NCI-H774 (cell line): ENCODE measurements at regions not wholly inside any gene's neighbourhood (a gene's known extent, or its start where the extent isn't known, plus 50 kb on each side); places are given as distances from the start of the nearest gene placed in this dataset.

Experiments
- DNase-seq: peaks from one replicate; lab custom pipeline; 2025; lab: John Stamatoyannopoulos, UW

DNA sequence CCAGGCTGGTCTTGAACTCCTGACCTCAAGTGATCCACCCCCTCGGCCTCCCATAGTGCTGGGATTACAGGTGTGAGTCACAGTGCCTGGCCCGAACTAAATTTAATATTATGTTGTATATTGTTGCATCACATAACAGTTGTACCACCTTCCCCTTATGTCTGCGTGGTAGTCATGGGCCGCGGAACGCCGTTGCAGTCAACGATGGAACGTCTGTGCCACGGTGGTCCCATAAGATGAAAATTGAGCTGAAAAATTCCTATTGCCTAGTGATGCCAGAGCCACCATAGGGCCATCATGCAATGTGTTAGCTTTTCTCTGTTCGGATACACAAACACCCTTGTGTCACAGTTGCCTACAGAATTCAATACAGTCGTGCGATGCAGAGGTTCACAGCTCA lies 236.1 kb downstream of the TEX29 start:
- DNase-seq = no peak

DNA sequence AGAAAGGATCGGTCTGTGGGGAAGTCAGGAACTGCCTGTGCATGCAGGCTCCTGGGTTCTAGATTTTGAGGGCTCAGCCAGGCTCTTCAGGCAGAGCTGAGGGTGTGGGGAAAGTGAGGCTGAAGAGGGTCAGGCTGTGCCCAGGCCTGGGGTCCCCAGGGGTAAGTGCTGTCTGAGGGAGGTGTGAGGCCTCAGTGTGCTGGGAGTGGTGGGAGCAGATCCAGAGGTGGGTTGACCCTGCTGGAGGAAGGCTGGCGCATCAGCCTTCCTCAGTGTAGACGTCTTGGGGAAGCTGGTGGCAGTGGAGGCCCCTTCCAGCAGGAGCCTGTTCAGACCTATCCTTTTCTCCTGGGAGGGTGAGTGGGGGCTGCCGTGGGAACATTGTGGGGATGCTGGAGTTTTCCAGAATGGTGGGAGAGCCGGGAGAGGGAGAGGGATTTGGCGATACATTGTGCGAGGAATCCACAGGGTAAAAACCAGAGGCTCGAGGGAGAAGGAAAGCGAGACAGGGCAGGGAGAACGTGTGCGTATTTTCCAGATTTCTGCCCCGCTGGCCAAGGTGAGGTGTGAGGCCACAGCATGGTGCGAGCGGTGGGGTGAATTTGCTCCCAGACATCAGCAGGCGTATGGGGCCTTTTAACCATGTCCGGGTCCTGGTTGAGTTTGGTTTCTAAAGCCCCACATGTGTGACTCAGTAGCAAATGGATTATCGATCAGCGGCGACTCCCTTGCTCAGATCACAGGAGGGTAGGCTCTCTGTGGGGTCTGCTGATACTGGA lies 237.7 kb downstream of the TEX29 start:
- DNase-seq = no peak

DNA sequence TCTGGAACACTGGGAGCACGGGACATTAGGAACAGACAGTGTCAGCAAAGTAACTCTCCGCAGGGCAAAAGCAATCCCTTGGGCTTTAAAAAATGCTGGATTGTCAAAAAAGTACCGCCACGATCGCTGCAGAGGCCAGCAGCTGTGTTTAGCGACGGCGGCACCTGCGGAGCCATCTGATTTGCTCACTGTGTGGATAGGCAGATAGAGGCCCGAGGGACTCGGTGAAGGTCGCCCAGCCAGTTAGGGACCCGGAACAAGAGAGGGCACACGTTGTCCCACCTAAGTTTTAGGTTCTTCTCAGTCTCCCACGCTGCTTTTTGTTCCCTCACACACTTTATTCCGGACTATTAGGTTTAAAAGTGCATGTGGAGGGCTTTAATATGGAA lies 238.3 kb downstream of the TEX29 start:
- DNase-seq = no peak

DNA sequence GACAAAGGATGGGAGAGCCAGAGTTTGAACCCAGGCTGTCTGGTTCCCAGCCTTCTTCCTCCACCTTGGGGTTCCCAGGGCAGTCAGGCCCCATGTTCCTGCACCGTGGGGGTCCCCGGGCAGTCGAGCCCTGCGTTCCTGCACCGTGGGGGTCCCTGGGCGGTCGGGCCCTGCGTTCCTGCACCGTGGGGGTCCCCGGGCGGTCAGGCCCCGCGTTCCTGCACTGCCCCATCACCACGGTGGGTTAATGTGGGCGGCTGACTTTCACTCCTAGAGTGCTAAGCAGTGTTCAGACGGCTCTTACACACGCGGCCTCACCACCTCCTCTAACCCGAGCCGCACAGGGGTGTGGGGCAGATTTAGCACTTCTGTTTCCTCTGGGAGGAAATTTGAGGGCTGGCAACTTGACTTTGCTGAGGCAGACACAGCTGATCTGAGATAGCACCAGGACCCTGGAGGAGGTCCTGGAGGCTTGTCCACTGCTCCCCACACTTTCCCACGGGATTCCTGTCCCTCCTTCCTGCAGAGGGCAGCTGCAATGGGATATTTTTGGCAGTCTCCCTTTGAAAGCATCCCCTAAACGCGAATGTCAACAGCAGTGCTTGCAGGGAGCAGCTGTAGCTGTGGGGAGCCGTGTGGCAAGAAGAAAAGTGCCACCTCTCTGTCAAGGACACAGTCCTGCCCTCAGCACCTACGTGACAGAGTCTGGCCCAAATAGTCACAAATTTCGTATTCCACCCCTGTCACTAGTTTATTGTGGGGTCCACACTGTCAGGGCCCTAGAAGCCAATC lies 239.4 kb downstream of the TEX29 start:
- peak; percentile 17 for DNase-seq

DNA sequence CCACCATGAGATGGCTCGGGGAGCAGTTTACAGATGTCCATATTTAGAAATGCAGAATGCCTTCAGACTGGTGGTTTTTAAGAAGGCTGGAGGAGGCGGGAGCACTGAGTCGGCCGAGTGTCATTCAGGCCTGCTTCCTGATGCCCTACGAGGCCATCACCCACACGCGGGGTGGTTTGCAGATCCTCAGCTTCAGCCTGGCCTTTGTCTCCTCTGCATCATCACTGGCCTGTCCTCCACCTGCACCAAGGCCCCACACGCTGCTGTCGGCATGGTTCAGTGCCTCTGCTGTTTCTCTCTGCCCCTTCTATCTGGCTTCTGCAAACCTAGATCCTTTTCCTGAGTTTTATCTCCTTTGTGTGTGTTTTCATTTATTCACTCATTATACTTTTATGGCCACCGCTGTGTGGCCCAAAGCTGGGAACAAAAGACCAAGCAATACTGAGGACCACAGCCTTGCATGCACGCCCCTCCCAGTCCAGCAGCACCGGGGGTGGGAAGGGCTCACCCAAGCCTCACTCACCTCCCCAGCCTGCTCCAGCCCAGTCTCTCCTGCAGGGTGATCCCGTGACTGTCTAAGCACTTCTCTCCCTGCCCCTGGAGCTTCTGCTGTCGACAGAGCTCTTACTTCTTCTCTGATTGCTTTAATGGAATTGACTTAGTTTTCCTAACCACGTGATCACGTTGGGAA lies 240.8 kb downstream of the TEX29 start:
- DNase-seq = no peak

DNA sequence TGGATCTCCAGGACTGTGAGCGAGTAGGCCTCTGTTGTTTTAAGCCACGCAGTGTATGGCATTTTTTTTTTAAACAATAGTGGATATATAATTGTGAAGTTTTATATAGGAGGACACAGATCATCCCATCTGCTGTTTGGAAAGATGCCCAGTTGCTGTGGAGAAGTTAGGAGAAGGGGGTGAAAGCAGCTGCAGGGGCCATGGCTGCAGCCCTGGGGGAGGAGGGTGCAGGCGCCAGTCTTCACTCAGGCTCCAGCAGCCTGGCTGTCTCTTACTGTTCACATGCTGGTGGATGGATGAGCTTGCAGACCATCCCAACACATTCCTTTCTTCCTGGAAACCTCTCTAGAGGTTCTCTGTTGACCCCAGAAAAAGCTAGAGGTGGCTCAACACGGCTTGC lies 242.3 kb downstream of the TEX29 start:
- DNase-seq = no peak

DNA sequence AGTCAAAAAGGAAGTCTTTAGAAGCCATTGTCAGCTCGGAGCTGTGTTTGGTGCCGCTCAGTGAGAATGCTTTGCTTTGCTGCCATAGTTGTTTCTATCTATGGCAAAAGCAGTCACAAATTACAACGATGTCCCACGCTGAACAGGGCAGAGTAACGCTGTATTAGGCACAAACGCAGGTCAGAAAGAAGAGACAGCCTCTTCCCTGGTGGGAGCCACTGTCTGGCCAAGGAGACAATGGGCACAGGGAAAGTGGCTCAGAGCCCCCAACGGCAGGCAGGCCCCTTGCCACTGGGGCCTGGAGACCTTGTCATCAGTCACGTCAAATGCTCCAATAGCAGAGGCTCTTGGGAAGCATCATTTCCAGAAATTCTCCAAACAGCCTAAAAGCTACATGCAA lies 244.2 kb downstream of the TEX29 start:
- DNase-seq = no peak

DNA sequence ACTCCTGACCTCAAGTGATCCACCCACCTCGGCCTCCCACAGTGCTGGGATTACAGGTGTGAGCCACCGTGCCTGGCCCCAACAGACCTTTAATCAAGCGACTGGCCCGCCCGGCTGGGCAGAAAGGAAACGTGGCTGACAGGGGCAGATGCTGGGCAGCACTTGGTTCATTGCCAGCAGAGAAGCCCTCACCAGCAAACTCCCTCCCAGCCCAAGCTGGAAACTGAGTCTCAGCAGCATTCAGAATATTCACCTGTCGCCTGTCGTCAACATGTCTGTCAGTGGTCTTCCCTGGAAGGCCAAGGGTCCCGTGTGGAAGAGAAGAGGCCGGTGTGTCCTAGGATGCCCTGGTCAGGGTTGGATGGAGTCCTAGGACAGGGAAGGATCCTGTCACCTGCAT lies 245.0 kb downstream of the TEX29 start:
- no peak for DNase-seq

DNA sequence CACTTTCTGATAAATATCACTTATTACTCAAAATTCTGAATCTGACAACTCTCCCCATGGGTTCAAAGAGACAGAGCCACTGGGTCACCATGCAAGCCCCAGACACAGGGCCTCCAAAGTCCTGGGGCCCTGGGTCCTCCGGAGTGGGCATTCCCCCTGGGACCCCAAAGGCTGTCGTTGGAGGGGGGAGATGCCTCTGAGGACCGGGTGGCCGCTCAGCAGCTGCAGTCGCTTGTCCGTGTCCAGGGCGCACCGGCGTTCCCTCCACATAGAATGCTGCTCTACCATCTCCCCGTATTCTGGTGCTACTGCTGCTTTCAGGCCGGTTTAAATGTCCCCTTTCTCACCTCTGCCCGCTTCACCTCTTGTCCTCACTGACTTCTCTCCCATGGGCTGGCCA lies 246.1 kb downstream of the TEX29 start:
- no peak for DNase-seq

DNA sequence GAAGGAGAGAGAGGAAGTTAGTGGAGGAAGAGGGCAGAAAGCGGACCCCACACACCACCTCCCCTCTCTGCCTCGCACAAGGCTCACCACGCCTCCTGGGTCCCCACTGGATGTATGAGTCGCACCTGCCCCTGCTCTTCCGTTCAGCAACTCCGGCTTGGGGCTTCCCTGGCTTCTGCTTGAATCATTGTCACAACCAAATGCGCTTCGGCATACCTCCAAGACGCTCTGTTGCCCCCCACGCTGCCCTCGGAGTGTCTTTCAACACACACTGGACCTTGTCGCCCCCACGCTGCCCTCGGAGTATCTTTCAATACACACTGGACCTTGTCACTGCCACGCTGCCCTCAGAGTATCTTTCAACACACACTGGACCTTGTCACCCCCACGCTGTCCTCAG lies 247.2 kb downstream of the TEX29 start:
- DNase-seq = no peak

DNA sequence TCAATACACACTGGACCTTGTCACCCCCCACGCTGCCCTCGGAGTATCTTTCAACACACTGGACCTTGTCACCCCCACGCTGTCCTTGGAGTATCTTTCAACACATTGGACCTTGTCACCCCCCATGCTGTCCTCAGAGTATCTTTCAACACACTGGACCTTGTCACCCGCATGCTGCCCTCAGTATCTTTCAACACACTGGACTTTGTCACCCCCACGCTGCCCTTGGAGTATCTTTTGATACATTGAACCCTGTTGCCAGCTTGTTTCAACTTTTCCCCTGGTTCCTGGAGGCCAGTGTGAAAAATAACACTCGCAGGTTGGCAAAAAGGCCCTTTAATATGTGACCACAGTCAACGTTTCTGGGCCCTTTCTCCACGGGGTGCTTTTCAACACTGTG lies 247.8 kb downstream of the TEX29 start:
- no peak for DNase-seq

DNA sequence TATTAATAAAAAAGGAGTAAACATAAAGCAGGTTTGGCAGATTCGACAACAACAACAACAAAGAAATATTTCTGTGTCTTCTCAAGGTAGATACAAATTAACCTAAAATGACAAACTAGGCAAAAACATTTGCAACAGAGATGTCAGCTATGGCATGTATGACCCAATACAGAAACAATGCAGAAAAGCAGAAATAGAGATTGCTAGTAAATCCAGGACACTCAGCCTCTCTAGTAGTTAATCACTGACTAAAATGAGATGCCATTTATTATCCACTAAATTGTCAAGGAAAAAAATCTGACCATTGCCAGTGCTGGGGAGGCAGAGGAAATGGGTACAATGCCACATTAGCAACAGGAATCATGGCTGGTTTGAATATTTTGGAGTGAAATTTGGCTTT lies 250.5 kb downstream of the TEX29 start:
- DNase-seq = no peak

DNA sequence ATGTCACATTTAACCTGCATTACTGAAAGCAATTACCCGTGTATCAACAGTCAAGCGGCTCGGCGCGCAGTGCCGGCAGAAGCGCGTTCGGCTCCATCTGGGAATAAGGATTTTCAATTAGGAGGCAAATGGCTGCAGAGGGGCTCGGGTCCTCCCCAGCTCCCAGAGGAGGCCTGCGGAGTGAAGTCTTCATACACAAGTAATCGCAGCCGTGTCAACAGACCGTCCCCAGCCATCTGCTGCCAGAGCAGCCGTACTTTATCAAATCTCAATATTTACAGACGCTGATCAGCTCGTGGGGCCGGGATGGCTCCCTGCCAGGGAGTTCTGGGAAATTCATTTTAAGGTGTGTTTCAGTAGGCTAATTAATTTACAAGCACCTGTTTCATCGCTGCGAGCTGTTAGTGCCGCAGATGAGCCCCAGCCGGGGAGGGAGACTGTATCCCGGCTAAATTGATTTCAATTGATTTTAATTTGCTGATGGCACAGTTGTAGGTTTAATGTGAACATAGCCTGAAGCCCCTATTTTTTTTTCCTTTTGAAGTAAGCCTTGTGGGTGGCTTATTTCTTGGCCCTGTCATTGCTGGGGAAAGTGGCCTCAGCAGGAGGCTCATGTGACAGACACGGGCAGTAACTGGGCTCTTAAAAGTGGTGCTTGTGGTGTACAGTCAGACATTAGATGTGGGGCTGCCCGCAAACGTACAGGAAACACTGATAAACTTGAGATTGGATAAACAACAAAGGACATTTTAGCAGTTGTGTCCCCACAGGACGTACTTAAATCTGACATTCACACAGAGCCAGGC lies 252.7 kb downstream of the TEX29 start:
- peak; percentile 97 for DNase-seq

DNA sequence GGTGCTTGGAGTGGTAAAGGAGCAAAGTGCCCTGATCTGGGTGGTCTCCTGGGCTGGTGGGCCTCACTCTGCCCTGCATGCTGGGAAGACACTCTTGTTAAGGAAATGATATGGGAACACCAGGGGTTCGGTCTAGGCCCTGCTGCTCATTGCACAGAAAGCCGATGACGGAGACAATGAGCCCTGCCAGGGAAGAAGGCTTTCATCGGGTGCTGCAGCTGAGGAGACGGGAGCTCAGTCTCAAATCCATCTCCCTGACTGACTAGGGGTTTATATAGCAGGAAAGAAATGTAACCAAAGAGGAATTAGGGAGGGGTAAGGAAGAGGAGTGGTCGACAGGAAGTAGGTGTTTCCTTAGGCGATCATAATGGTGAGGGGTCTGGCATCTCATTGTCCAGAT lies 253.4 kb downstream of the TEX29 start:
- no peak for DNase-seq

DNA sequence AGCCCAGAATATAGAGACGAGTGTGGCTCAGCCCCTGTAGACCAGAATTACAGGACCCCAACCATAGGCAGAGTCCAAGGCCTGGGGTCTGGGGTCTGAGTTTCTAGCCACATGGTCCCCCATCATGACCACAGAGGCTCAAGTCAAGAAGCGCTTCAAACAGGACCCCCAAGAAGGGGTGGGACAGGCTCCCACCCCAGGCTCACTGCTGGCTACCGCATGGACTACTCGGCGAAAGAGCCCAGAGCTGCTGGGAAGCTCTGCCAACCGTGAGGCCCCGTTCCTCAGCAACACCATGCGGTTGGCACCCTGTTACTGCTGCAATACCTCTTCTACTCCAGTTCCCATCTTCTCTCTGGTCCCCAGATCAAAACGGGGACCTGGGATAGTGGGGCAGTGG lies 254.8 kb downstream of the TEX29 start:
- no peak for DNase-seq

DNA sequence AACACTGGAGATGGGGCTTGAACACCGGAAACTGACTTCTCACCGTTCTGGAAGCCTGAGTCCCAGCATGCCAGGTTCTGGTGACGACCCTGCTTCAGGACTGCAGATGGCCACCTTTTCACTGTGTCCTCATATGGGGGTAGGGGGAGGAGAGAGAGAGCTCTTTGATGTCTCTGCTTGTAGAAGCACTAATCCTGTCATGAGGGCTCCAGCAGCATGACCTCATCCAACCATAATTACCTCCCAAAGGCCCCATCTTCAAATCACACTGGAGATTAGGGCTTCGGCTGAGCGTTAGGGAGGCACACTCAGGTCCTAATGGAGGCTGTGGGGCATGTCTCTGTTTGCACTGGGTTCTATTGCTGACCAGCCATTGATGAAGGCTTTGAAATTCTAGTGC lies 255.3 kb downstream of the TEX29 start:
- DNase-seq = no peak

DNA sequence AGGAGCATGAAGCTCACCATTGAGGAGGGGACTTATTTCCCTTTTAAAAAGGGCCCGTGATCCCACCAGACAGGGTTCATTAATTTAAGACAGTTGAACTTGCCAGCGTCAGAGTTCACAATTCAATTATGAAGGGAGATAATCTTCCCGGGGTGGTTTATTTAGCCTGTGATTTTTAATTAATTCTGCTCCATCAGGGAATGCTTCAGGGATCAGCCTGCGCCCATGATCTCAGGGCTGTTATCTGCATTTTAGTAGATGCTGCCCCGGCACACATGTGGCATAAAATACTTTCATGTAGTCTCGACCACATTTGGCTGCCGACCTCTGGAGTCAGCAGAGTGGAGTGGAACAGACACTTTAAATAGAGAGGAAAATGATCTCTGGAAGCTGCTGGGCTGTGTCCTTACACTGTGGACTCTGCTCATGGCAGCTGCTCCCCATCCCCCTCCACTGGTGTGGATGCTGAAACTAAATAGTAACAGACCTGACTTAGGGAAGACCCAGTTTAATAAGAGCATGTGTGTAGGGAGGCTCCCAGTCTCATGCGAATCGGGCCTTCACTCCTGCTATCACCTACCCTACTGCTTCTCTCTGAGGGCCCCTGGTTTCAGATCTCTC lies 256.9 kb downstream of the TEX29 start:
- DNase-seq = peak; percentile 64

DNA sequence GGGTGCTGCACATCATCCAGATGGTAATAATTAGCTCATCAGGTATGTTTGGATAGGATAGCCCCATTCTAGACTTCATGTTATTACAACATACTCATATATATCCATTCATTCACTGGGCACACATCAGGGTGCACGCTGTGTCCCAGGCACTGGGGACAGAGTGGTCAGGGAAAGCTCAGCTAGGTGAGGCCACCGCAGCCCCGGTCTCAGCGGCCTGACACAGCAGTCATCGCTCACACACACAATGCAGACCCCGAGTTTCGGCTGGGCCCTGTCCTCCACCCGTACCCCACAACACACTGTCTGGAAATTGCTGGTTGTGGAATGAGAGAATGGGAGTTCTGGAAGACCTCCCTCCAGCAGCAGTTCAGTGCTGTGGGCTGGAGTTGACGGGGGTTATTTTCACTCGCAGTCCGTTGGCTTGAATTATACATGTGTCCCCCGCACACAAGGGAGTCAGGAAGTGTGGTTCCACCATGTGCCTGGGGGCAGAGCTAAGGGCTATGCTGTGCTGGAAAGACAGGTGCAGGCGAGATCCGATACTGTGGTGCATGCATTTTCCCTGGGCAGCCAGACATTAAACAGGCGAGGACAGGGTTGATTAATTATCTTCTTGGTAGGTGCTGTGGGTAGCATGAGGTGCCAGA lies 257.6 kb downstream of the TEX29 start:
- peak; percentile 79 for DNase-seq

DNA sequence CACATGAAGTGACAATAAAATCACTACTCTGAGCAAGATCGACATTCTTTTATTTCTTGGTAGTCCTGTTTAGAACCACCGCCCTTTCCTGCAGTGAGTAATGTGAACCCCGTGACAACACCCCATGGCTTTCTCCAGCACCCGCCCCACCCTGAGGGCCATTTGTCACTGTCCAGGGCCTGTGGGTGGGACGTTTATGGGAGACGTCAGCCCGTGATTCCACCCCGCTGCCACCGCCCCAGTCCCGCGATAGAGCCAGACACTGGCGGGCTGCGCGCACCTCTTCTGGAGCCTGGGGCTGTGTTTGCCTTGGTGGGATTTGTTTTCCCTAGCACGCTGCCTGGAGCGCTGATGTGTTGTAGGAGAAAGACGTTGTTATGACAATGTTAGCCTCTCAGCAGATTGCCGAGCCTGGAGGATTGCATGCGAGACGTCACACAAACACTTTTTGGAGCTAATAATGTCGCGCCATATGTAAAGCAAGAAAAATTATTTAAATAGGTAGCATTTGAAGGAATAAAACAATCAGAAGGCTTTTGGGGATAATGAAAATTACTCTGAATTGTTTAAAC lies 263.7 kb downstream of the TEX29 start:
- DNase-seq = no peak

DNA sequence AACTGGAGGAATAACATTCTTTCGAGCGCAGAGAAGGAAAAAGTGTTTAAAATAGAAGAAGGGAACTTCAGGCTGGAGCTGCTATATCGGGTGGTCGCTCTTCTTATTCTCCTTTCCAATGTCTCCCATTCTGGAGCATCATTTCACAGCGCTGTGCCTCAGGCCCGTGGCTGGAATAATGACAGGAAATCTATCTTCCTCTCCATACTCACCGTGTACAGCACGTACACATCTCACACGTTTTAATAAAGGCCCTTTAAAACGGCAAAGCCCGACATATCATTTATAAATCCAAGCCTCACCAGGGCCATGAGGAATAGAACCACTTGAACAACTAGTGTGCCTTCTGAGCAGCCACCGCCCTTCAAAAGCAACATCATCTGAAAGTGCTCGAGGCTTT lies 264.4 kb downstream of the TEX29 start:
- DNase-seq = no peak

DNA sequence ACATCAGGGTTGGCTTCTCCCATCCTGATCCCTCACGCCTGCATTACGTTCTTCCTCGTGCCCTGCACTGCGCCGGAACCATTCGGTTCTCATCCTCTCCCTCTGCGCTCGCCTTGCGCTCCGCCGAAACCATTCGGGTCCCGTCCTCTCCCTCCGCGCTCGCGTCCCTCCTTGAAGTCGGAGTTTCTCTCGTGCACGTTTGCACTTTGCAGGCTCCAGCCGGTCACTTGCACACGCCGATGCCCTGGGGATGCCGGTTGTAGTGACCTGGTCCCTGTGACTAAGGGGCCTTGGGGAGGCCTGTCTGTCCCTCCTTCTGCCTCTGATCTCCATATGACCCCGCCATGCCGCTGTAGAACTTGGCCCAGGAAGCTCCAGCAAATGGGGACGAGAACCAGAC lies 265.8 kb downstream of the TEX29 start:
- DNase-seq = no peak
